NCI-H128 (cell line): ENCODE measurements at regions not wholly inside any gene's neighbourhood (a gene's known extent, or its start where the extent isn't known, plus 50 kb on each side); places are given as distances from the start of the nearest gene placed in this dataset.

ENCODE experiments used
- DNase-seq: peaks from one replicate; lab custom pipeline; 2025; ENCODE audit not compliant: unreplicated experiment; lab: John Stamatoyannopoulos, UW

- no peak for DNase-seq
Measured at GRCh38 chr5:107154593-107154992, 516.1 kb downstream of the EFNA5 start.

GRCh38 chr5:107153283-107153682 lies 517.5 kb downstream of the EFNA5 start:
- no peak for DNase-seq

- no peak for DNase-seq
Measured at GRCh38 chr5:107149243-107150005, 521.3 kb downstream of the EFNA5 start.

- no peak for DNase-seq
Measured at GRCh38 chr5:107147589-107147988, 523.1 kb downstream of the EFNA5 start.

DNA sequence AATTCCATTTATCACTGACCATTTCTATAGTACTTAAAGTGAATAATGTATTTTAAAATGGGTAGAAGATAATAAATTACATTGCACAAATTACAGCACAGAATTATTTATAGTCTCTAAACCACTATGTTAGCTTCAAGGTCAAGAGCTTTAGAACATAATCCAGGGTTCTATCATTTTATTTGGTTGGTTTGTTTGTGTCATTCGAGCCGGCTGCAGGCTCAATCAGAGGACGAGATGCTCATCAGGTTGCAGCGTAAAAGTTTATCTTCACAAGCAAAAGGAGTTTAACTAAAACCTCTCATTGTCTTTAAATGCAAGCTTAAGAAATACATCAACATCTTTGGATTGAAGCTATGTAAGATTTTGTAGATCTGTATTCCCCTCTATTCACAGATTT lies 523.8 kb downstream of the EFNA5 start:
- no peak for DNase-seq

- no peak for DNase-seq
Measured at GRCh38 chr5:107135391-107135790, 535.3 kb downstream of the EFNA5 start.

DNA sequence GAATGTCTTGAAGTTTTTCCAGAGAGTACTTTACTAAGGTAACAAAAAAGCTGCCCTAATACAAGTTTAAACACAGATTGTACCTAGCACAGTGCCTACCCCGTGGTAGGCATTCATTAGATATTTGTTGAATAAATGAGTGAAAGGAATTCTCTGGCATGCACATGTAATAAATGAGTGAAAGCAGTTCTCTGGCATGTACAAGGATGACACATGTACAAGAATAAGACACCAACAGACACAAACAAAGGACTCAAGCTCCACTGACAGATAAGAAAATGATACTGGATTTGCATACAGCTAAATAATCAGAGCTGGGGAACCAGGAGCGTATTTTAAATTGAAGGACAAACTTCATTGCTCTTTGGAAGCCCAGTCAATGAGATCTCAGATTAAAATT lies 535.8 kb downstream of the EFNA5 start:
- DNase-seq, result no peak

DNA sequence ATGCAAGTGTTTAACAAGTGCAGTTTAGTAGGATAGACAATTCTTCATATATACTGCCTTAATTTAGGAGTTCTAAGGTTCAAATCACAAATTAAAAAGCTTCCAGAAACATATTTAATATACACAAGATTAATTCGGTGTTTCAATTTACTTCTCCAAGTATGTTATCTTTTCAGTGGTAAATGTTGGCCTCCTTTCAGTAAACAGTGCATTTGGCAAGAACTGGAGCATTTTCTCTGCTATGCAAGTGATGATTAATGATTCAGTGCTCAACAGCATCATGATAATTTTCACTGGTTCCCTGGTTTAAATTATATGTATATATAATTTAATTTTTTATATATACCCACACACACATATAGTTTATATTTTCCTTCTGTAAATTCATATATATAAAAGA lies 541.7 kb downstream of the EFNA5 start:
- DNase-seq, result no peak

DNA sequence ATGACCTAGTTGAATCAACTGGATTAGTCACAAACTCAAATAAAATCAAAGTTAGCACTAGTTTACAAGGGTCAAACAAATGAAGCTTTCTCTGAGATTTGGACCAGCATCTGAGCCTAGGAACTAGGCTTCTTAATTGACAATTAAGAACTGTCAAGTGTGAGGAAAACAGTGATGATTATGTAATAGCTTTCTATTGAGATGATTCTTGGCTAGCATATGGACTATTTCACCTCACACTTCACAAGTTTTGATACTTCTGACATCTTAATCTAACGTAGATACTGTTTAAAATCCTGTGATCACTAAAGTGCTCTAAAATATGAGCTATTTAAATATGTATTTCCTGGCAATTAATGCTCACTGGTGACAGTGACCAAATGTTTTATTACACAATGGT lies 542.9 kb downstream of the EFNA5 start:
- DNase-seq, result no peak

GRCh38 chr5:107126341-107126740 lies 544.4 kb downstream of the EFNA5 start:
- no peak for DNase-seq

- no peak for DNase-seq
Measured at GRCh38 chr5:107124376-107124775, 546.4 kb downstream of the EFNA5 start.

- DNase-seq, result no peak
Measured at GRCh38 chr5:107123014-107123413, 547.7 kb downstream of the EFNA5 start.

GRCh38 chr5:107121793-107122519 lies 548.8 kb downstream of the EFNA5 start:
- no peak for DNase-seq

- no peak for DNase-seq
Measured at GRCh38 chr5:107119656-107120055, 551.1 kb downstream of the EFNA5 start.

DNA sequence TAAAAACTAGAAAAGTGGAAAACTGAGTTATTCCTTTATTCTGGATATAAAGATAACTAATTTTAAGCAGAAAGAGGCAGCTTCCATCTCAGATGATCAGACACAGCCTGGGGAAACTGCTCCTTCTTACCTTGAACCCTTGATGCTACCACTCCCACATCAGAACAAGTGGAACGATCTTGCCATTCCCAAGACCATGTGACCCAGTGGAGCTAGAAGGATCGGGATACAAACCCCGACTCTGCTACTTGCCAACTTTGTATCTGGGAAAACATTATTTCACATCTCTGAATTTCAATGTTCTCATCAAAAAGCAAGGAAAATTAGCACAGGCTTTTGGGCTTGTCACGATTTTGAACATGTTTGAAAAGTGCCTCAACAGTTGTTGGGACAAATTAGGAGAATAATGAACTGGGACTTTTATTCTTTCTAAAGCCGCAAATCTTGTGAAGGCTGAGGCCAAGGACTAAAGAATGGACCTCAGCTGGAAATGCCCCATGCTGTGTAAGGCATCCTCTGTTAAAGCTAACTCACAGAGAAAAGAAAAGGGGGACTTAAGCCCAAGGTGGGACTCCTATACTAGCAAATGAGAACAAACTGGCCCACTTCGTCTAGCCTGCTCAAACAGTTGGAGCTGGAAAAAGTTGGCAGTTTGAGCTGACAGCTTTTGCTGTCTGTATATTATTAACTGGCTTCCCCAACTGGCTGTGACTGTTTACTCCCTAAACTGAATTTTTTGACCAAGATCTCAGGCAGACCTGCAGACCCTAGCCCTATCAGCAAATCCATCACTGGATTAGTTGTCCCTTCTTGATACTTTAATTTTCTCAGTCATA lies 552.3 kb downstream of the EFNA5 start:
- no peak for DNase-seq

DNA sequence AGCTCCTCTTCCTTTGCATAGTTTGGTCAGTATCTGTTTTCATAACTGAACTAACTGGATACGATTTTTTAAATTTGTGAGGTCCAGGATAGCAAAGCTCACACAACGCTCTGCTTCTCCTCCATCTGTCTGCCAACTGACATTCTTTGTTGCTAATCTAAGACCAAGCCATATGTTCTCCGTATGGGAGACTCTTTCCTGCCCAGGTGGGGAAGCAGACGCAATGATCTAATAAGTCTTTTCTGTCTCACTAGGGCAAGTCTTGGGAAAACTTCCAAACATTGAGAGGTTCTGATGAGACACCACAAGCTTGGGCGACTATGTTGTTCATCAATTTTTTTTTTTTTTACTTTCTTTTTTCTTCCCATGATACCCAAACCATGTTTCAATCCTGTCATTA lies 558.5 kb downstream of the EFNA5 start:
- DNase-seq, result no peak

GRCh38 chr5:107104040-107104995 lies 566.4 kb downstream of the EFNA5 start:
- DNase-seq, result no peak

DNA sequence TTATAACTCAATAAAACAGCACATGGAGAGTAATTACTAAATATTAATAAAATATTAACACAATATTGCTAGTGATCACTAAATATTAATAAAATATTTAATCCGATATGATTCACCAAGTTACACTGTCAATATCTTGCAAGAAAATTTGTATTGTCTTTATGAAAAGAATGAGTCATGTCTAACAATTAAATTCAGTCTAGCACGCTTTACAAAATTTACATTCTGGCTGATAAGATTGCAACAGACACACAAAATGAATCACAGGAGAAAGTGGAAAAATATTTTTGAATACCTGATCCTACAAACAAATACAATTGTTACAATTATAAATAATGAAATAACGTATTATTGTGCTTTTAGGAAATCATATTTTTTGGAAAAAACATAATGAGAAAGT lies 567.2 kb downstream of the EFNA5 start:
- DNase-seq, result no peak

- DNase-seq, result no peak
Measured at GRCh38 chr5:107100121-107100520, 570.6 kb downstream of the EFNA5 start.

DNA sequence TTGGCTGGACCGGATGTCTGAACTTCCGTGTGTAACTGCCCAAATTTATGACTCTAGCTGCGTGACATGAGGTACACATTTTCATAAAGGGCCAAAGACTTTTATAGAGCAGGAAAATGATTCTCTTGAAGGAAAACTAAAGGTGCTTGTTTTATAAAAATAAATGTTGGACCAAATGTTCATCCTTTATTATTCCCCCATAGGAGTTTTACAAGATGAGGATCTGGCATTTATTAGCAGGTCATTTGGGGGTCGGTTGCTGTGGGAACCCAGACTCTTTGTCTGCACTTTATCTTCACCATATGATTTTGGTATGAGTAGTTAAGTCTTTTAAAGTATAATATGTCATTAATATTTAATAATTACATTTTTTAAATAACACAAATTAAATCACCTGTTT lies 571.2 kb downstream of the EFNA5 start:
- DNase-seq, result no peak

GRCh38 chr5:107092695-107093094 lies 578.0 kb downstream of the EFNA5 start:
- no peak for DNase-seq
